Natural killer cell treated with Interleukin-12 subunit alpha and Interleukin-12 subunit beta and Interleukin-15 and Interleukin-18, amount 100 ng/mL, for 72 hours (primary cell): ENCODE measurements at regions not wholly inside any gene's neighbourhood (a gene's known extent, or its start where the extent isn't known, plus 50 kb on each side); places are given as distances from the start of the nearest gene placed in this dataset.
"Not testable (repeated sequence)": the region's sequence is repeated elsewhere in the genome, so short reads cannot be mapped to it uniquely, and the experiment has no call there.

Experiments
- ATAC-seq, 2 donors: fragments of 150-1000 bp; cut with Tn5 transposase in 1 of 2; sonication (Bioruptor Pico), chemical (Tn5 transposase) in 1 of 2; 2 replicates each; pipeline ENCODE4 v1.10.0; 2021
- DNase-seq: peaks from one replicate; pipeline ENCODE4 v3.0.0; 2022; ENCODE audit warnings: low spot score
- H3K27ac Mint-ChIP-seq, 2 donors: 1 replicate in 1 of 2; 2 replicates in 1 of 2; pipeline ENCODE4 v1.8.0; 2022; ENCODE audit warnings: mixed read lengths in 2 of 2, mild to moderate bottlenecking in 1 of 2, moderate library complexity in 1 of 2
- H3K27me3 Mint-ChIP-seq, 2 donors: 1 replicate in 1 of 2; 2 replicates in 1 of 2; pipeline ENCODE4 v1.8.0; 2022; ENCODE audit warnings: mixed read lengths in 2 of 2
- H3K36me3 Mint-ChIP-seq: one replicate; pipeline ENCODE4 v1.8.0; 2022; ENCODE audit warnings: mixed read lengths
- H3K4me1 Mint-ChIP-seq, 2 donors: 1 replicate in 1 of 2; 2 replicates in 1 of 2; pipeline ENCODE4 v1.8.0; 2022; ENCODE audit warnings: low read depth in 2 of 2, mixed read lengths in 2 of 2, mild to moderate bottlenecking in 1 of 2
- H3K4me3 Mint-ChIP-seq: one replicate; pipeline ENCODE4 v1.8.0; 2022; ENCODE audit warnings: mixed read lengths
- H3K9me3 Mint-ChIP-seq: 2 replicates; pipeline ENCODE4 v1.8.0; 2022; ENCODE audit warnings: mixed read lengths

DNA sequence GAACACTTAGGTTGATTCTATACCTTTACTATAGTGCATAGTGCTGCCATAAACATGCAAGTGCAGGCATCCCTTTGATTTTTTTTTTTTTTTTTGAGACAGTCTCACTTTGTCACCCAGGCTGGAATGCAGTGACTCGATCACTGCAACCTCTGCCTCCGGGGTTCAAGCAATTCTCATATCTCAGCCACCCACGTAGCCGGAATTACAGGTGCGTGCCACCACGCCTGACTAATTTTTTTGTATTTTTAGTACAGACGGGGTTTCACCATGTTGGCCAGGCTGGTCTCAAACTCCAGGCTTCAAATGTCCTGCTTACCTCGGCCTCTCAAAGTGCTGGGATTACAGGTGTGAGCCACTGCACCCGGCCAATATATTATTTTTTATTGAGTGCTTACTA, 140.0 kb upstream of the OLIG3 start:
- peaks cover 7 to 11% of the 10 kb centered on the region in 2 donors for H3K27me3 Mint-ChIP-seq
- ATAC-seq, H3K4me1 Mint-ChIP-seq, DNase-seq, H3K9me3 Mint-ChIP-seq, H3K36me3 Mint-ChIP-seq, H3K27ac Mint-ChIP-seq, H3K4me3 Mint-ChIP-seq: not testable (repeated sequence)

DNA sequence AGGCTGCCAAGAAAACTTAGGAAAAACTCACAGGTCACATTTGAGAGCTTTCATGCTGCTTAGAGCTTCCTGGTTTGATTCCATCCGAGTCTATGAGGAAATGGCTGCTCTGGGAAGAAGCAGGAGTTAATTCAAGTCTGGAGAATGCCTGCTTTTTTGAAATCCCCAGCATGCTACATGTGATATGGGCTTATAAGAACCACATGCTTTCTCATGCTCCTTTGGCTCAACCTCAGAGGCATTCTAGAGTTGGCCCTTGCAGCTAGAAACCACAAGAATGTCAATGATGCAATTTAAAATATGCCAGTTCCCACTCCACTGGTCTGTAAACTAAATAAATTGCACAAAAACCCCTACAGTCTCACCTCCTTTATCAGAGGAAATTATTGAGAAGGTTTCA, 142.9 kb upstream of the OLIG3 start:
- Mint-ChIP-seq H3K4me3 (no peak overlapping the region), H3K27ac (no peak overlapping the region), H3K4me1 (peaks cover 3 to 10% of the 10 kb centered on the region in 2 donors), H3K9me3 (no peaks in the 10 kb centered on the region), H3K36me3 (no peaks in the 10 kb centered on the region), H3K27me3 (peaks cover 7 to 11% of the 10 kb centered on the region in 2 donors)
- DNase-seq (no peak), ATAC-seq (no peak)

GRCh38 chr6:137638926-137639706, 144.9 kb upstream of the OLIG3 start:
- H3K27me3 Mint-ChIP-seq = peaks cover under 1 to 7% of the 10 kb centered on the region in 2 donors
- H3K4me3 Mint-ChIP-seq = no peak overlapping the region
- H3K27ac Mint-ChIP-seq = no peak overlapping the region
- H3K9me3 Mint-ChIP-seq = no peaks in the 10 kb centered on the region
- H3K4me1 Mint-ChIP-seq = peaks cover 3 to 10% of the 10 kb centered on the region in 2 donors
- no peaks in the 10 kb centered on the region for H3K36me3 Mint-ChIP-seq
- DNase-seq (no peak), ATAC-seq (peak in 1 of 2 donors; percentile 49)

GRCh38 chr6:137640086-137640485, 145.9 kb upstream of the OLIG3 start:
- H3K27ac Mint-ChIP-seq = no peak overlapping the region
- H3K36me3 Mint-ChIP-seq = no peaks in the 10 kb centered on the region
- H3K9me3 Mint-ChIP-seq = no peaks in the 10 kb centered on the region
- no peak for DNase-seq
- ATAC-seq = no peak
- H3K27me3 Mint-ChIP-seq = peaks cover 0 to 12% of the 10 kb centered on the region in 2 donors
- H3K4me1 Mint-ChIP-seq = peaks cover 3 to 10% of the 10 kb centered on the region in 2 donors
- H3K4me3 Mint-ChIP-seq = no peak overlapping the region

DNA sequence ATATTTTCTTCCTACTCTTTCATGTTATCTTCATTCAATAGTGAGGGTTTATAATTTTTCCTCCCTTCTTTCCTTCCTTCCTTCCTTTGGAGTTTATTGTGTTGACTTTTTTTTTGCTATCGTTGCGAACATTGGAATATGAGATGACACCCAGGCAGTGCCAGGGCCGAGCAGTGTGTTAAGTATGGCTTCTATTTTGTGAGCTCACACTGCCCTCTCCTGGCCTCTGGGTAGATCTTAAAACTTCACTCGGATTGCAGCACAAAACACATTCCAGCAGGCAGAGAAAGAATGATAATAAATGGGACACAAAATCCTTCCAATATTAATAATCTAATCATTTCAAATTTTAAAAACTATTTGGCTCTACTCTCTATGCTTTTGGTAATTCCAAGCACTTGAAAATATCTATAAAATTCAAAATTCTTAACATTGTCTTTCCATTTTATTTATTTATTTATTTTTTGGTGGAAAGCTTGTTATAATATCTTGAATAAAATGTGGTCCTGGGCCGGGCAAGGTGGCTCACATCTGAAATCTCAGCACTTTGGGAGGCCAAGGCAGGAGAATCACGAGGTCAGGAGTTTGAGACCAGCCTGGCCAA, 147.4 kb upstream of the OLIG3 start:
- peak; percentile 78 to 83 for ATAC-seq
- H3K27me3 Mint-ChIP-seq = peaks cover 0 to 17% of the 10 kb centered on the region in 2 donors
- DNase-seq = peak; percentile 70
- no peaks in the 10 kb centered on the region for H3K36me3 Mint-ChIP-seq
- H3K4me3 Mint-ChIP-seq = no peak overlapping the region
- no peak overlapping the region for H3K27ac Mint-ChIP-seq
- H3K9me3 Mint-ChIP-seq = no peaks in the 10 kb centered on the region
- H3K4me1 Mint-ChIP-seq = peaks cover 3 to 10% of the 10 kb centered on the region in 2 donors

GRCh38 chr6:137643210-137643609, 149.0 kb upstream of the OLIG3 start:
- not testable (repeated sequence) for H3K4me1 Mint-ChIP-seq, ATAC-seq, H3K27ac Mint-ChIP-seq, H3K36me3 Mint-ChIP-seq, DNase-seq, H3K4me3 Mint-ChIP-seq, H3K9me3 Mint-ChIP-seq
- peaks cover 16 to 30% of the 10 kb centered on the region in 2 donors for H3K27me3 Mint-ChIP-seq

DNA sequence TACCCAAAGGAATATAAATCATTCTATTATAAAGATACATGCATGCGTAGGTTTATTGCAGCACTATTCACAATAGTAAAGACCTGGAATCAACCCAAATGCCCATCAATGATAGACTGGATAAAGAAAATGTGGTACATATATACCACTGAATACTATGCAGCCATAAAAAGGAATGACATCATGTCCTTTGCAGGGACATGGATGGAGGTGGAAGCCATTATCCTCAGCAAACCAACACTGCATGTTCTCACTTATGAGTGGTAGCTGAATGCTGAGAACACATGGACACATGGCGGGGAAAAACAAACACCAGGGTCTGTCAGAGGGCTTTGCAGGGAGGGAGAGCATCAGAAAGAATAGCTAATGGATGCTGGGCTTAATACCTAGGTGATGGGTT, 149.4 kb upstream of the OLIG3 start:
- H3K27me3 Mint-ChIP-seq = peaks cover 18 to 34% of the 10 kb centered on the region in 2 donors
- ATAC-seq, DNase-seq, H3K27ac Mint-ChIP-seq, H3K9me3 Mint-ChIP-seq, H3K36me3 Mint-ChIP-seq, H3K4me3 Mint-ChIP-seq, H3K4me1 Mint-ChIP-seq: not testable (repeated sequence)

DNA sequence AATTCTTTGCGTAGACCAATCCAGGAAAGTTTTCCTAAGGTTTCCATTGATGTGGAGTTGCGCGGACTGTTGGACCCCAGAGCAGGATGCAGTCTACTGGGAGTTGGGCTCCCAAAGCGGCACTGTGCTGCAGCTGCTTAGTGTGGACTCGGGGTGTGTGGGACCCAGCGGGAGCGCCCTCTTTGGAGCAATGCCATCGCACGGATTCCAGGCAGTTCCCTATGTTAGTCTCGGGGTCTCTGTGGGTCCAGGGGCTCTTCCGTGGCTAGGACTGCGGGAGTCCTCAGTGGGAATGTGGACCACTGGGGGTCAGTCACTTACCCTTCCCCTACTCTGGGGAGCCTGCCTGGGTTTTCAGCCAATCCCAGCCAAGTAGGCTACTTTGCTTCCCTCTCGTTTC, 151.7 kb upstream of the OLIG3 start:
- Mint-ChIP-seq H3K4me1 (no peaks in the 10 kb centered on the region), H3K27ac (no peak overlapping the region), H3K9me3 (no peaks in the 10 kb centered on the region), H3K36me3 (no peaks in the 10 kb centered on the region), H3K4me3 (no peak overlapping the region), H3K27me3 (peaks cover 18 to 42% of the 10 kb centered on the region in 2 donors)
- DNase-seq (no peak), ATAC-seq (no peak)

- H3K36me3 Mint-ChIP-seq = no peaks in the 10 kb centered on the region
- no peak for DNase-seq
- H3K9me3 Mint-ChIP-seq = no peaks in the 10 kb centered on the region
- ATAC-seq = no peak
- peaks cover 18 to 42% of the 10 kb centered on the region in 2 donors for H3K27me3 Mint-ChIP-seq
- no peak overlapping the region for H3K4me3 Mint-ChIP-seq
- no peaks in the 10 kb centered on the region for H3K4me1 Mint-ChIP-seq
- no peak overlapping the region for H3K27ac Mint-ChIP-seq
Observed at GRCh38 chr6:137646484-137646883, 152.3 kb upstream of the OLIG3 start.

GRCh38 chr6:137647762-137648447, 153.7 kb upstream of the OLIG3 start:
- Mint-ChIP-seq H3K27me3 (peaks cover 18 to 39% of the 10 kb centered on the region in 2 donors), H3K9me3 (no peaks in the 10 kb centered on the region), H3K36me3 (no peaks in the 10 kb centered on the region), H3K4me3 (no peak overlapping the region), H3K27ac (no peak overlapping the region), H3K4me1 (no peaks in the 10 kb centered on the region)
- DNase-seq = no peak
- no peak for ATAC-seq

DNA sequence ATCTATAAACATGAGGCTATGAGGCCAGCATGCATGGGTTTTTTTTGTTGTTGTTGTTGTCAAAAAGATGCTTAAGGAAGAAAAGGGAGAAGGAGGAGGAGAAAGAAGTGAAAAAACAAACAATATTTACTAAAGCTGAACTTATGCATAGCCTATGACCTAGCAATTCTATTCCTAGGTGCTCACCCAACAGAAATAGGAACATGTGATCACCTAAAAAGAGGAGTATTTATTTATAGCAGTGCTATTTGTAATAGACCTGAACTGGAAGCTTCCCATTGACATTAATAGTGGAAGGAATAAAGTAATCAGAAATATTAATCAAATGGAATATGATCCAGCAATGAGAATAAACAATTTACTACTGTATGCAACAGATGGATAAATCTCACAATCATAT, 156.5 kb upstream of the OLIG3 start:
- Mint-ChIP-seq H3K4me1 (no peaks in the 10 kb centered on the region), H3K27me3 (peaks cover 18 to 29% of the 10 kb centered on the region in 2 donors), H3K36me3 (peaks cover 7% of the 10 kb centered on the region), H3K9me3 (no peaks in the 10 kb centered on the region), H3K27ac (no peak overlapping the region), H3K4me3 (no peak overlapping the region)
- ATAC-seq (no peak), DNase-seq (no peak)

DNA sequence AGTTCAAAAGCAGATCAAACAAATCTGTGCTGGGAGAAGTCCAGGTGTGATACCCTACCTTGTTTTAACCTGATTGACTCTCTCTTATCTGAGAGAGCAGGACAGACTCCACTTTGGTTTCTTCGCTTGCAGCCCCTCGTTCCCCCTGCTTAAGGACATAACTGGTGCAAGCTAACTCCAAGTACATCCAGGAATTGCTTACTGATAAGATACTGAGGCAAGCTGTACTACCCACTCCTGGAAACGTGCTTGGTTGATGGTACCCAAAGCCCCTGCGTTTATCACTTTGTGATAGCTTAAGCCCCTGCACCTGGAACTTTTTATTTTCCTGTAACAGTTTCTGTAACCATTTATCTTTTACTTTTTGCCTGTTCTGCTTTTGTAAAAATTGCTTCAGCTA, 157.0 kb upstream of the OLIG3 start:
- H3K9me3 Mint-ChIP-seq = no peaks in the 10 kb centered on the region
- no peak for ATAC-seq
- no peaks in the 10 kb centered on the region for H3K4me1 Mint-ChIP-seq
- peaks cover 18 to 28% of the 10 kb centered on the region in 2 donors for H3K27me3 Mint-ChIP-seq
- no peak overlapping the region for H3K4me3 Mint-ChIP-seq
- H3K36me3 Mint-ChIP-seq = peaks cover 7% of the 10 kb centered on the region
- no peak overlapping the region for H3K27ac Mint-ChIP-seq
- no peak for DNase-seq

DNA sequence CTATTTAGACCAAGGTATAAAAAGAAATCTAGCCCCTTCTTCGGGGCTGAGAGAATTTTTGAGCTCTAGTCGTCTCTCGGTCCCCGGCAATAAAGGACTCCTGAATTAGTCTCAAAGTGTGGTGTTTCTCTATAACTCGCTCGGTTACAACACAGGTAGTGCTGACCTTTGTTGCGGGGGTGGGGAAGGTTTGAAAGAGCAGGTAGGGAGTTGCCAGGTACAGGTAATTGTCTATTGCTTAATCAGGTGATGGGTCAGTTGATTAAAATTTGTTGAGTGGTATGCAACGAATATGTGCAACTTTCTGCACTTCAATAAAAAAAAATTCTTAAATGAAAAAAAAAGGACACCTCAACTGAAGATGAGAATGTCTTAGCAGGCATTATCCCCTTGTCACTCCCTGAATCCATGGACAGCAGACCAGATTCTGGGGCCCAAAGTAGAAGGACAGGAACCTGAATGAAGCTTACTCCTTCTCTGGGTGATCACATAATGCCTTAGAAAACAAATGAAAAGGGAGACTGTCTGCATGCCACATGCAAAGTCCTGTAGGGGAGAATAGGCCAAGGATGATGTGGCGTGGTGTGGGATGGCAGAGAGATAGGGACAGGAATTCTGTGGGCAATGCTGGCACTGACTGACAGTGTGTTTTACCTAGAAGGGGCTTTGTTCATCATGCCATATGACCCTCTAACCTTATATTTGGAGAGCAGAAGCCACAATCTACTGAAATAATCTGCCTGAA, 157.6 kb upstream of the OLIG3 start:
- Mint-ChIP-seq H3K4me1 (no peaks in the 10 kb centered on the region), H3K27me3 (peaks cover 17 to 22% of the 10 kb centered on the region in 2 donors), H3K9me3 (no peaks in the 10 kb centered on the region), H3K36me3 (peaks cover 7% of the 10 kb centered on the region), H3K27ac (no peak overlapping the region), H3K4me3 (no peak overlapping the region)
- ATAC-seq (no peak), DNase-seq (no peak)
